ENCODE measurements at regions not wholly inside any gene's neighbourhood (a gene's known extent, or its start where the extent isn't known, plus 50 kb on each side); places are given as distances from the start of the nearest gene placed in this dataset.

DNA sequence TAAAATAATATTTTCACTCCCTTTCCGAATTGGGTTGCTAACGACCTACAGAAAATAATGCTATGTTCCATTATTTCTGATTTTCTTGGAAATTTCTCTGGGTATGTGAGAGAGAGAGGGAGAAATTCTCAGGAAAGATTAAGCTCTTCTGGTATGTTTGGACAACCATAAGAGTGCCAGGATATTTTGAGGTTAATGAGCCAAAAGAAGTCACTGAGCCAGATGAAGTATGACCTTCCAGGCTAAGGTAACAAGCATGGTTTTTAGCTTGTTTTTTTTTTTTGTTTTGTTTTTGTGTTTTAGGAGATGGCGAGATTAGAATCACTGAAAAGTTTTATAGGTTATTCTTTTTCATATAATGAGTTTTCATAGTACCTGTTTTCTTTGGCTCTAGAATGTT, 171.0 kb upstream of the FOXP2 start:
- Histone ChIP-seq H3K27me3 (ENCODE audit: insufficient read depth in 3 of 3, low read length in 2 of 3) (no peaks in the 10 kb centered on the region), H3K27ac (no peak overlapping the region), H3K9me3 (no peaks in the 10 kb centered on the region), H3K4me1 (peaks cover 9% of the 10 kb centered on the region), H3K4me3 (no peak overlapping the region), H3K36me3 (ENCODE audit: insufficient read depth in 1 of 2, low read depth in 1 of 2) (no peaks in the 10 kb centered on the region)
- 48 to 68% (median 60%) methylated on average over 3 of the region's 3 CpGs for WGBS, 3 donors
- TF ChIP-seq, protein P1, sequence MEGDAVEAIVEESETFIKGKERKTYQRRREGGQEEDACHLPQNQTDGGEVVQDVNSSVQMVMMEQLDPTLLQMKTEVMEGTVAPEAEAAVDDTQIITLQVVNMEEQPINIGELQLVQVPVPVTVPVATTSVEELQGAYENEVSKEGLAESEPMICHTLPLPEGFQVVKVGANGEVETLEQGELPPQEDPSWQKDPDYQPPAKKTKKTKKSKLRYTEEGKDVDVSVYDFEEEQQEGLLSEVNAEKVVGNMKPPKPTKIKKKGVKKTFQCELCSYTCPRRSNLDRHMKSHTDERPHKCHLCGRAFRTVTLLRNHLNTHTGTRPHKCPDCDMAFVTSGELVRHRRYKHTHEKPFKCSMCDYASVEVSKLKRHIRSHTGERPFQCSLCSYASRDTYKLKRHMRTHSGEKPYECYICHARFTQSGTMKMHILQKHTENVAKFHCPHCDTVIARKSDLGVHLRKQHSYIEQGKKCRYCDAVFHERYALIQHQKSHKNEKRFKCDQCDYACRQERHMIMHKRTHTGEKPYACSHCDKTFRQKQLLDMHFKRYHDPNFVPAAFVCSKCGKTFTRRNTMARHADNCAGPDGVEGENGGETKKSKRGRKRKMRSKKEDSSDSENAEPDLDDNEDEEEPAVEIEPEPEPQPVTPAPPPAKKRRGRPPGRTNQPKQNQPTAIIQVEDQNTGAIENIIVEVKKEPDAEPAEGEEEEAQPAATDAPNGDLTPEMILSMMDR (IDR thresholded peaks at IDR 0.05): no peak
- intact Hi-C loops (cut with DNase I): no loop called here
- no peak for ATAC-seq
- no peak for DNase-seq

DNA sequence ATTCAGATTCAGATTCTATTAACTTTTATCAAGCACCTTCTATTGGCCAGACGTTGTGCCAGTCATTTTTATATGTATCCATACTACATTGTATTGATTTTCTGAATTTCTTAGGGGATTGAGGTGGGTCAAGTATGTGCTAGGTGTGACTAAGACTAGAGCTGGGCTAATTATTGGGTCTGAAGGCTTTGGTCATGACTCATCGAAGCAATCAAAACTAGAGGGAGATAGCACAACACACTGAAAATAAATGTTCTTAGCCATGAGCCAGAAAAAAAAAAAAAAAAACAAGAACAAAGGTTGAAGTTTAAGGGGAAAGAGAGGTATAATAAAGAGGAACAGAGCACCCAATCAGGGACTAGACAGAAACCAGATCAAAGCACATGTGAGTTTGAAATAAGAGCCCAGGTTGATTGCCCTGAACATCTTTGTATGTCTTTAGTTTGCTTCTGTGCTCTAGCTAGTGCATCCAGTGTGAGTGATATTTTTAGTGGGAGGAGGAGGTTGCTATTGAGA, 171.6 kb upstream of the FOXP2 start:
- peak in 3 of 4 donors; percentile 36 to 78 (median 68) for ATAC-seq
- H3K4me3 ChIP-seq: no peak overlapping the region
- H3K9me3 ChIP-seq: no peaks in the 10 kb centered on the region
- no peaks in the 10 kb centered on the region for H3K36me3 ChIP-seq (ENCODE audit: insufficient read depth in 1 of 2, low read depth in 1 of 2)
- H3K27me3 ChIP-seq (ENCODE audit: insufficient read depth in 3 of 3, low read length in 2 of 3): no peaks in the 10 kb centered on the region
- DNase-seq: no peak
- TF ChIP-seq, protein P1 (IDR thresholded peaks at IDR 0.05): no peak
- peaks cover 9% of the 10 kb centered on the region for H3K4me1 ChIP-seq
- 52 to 60% (median 55%) methylated on average over 2 of the region's 2 CpGs for WGBS, 3 donors
- intact Hi-C loops (cut with DNase I): no loop called here
- H3K27ac ChIP-seq: no peak overlapping the region

DNA sequence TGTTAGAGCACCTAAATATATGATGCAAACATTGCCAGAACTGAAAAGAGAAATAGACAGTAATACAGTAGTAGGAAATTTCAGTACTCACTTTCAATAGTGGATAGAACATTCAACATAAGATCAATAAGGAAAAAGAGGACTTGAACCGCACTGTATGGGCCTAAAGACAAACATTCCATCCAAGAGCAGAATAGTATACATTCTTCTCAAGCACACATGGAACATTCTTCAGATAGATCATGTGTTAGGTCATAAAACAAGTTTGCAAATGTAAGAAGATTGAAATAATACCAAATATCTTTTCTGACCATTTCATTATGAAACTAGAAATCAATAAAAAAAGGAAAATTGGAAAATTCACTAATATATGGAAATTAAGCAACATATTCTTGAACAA, 185.4 kb upstream of the FOXP2 start:
- 60 to 86% (median 72%) methylated on average over 1 of the region's 1 CpG for WGBS, 3 donors

DNA sequence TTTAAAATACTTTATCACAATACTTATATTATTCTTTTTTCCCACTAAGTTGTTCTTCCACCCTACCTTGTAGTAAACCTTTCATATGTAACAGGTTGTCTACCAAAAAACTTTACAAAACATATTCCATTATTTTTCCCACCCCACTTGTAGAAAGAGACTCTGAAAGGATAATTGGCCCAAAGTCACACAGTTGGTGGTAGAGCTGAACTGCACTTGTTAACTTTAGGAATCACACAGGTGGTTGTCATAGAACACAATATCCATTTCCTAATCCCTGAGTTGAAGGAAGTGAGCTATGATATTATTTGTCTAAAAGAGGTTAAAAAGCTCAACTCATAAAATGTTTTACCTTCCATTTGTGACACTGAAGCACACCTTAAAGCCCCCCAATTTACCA, 188.8 kb upstream of the FOXP2 start:
- intact Hi-C loops (cut with DNase I): no loop called here
- Histone ChIP-seq H3K9me3 (no peaks in the 10 kb centered on the region), H3K4me1 (no peaks in the 10 kb centered on the region), H3K27me3 (ENCODE audit: insufficient read depth in 3 of 3, low read length in 2 of 3) (no peaks in the 10 kb centered on the region), H3K4me3 (no peak overlapping the region), H3K36me3 (ENCODE audit: insufficient read depth in 1 of 2, low read depth in 1 of 2) (no peaks in the 10 kb centered on the region), H3K27ac (no peak overlapping the region)
- ATAC-seq: no peak
- no peak for DNase-seq
- TF ChIP-seq, protein P1 (IDR thresholded peaks at IDR 0.05): no peak

More for the DNA sequence above, 185.4 kb upstream of the FOXP2 start:
- peaks cover 8% of the 10 kb centered on the region for H3K4me1 ChIP-seq
- ATAC-seq (no peak), DNase-seq (no peak)
- H3K27me3 ChIP-seq (ENCODE audit: insufficient read depth in 3 of 3, low read length in 2 of 3): no peaks in the 10 kb centered on the region
- no peaks in the 10 kb centered on the region for H3K36me3 ChIP-seq (ENCODE audit: insufficient read depth in 1 of 2, low read depth in 1 of 2)
- H3K9me3 ChIP-seq: no peaks in the 10 kb centered on the region
- H3K4me3 ChIP-seq: no peak overlapping the region
- TF ChIP-seq, protein P1 (IDR thresholded peaks at IDR 0.05): no peak
- no peak overlapping the region for H3K27ac ChIP-seq
- intact Hi-C loops (cut with DNase I): no loop called here

DNA sequence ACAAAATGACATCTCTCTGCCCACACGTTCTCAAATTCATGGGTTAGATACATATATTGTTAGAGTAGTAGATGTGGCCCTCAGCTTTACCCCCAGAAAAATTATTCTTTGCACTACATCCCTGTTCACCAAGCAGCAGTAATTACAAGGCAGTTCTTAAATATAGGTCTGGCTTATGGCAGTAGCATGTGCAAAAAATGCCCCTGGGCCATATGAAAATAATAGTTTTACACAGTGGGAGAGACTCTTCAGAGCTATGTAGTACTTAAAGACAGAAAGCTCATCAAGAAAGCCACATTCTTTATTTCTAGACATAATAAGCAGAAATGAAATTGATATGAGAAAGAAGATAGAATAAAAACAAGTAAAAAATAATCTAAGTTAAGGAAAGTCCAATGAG, 196.3 kb upstream of the FOXP2 start:
- TF ChIP-seq, protein P1 (IDR thresholded peaks at IDR 0.05): no peak
- Histone ChIP-seq H3K36me3 (ENCODE audit: insufficient read depth in 1 of 2, low read depth in 1 of 2) (no peaks in the 10 kb centered on the region), H3K27me3 (ENCODE audit: insufficient read depth in 3 of 3, low read length in 2 of 3) (no peaks in the 10 kb centered on the region), H3K9me3 (no peaks in the 10 kb centered on the region), H3K27ac (no peak overlapping the region), H3K4me3 (no peak overlapping the region), H3K4me1 (no peaks in the 10 kb centered on the region)
- DNase-seq (no peak), ATAC-seq (no peak)
- 40 to 82% (median 76%) methylated on average over 1 of the region's 1 CpG for whole genome bisulfite sequencing, 3 donors
- intact Hi-C loops (cut with DNase I): no loop called here

Measured in psoas muscle (tissue), 7 donors.